ENCODE measurements at regions not wholly inside any gene's neighbourhood (a gene's known extent, or its start where the extent isn't known, plus 50 kb on each side); places are given as distances from the start of the nearest gene placed in this dataset.

- no peak overlapping the region for H3K4me2 ChIP-seq (replicated peaks; ENCODE audit: low read depth, low read length, poor library complexity, severe bottlenecking)
- no peak for ATAC-seq (ENCODE audit: low read depth)
- H3K27me3 ChIP-seq (replicated peaks in 1 of 4; ENCODE audit: control extremely low read depth in 1 of 4, control insufficient read depth in 3 of 4, insufficient read depth in 4 of 4, low read length in 3 of 4): peaks cover 0 to 5% (median 0%) of the 10 kb centered on the region in 4 experiments
- Mint-ChIP-seq H3K4me3 (no peak overlapping the region), H3K27ac (no peak overlapping the region), H3K9me3 (ENCODE audit: insufficient read depth) (peaks cover 3% of the 10 kb centered on the region), H3K4me1 (no peaks in the 10 kb centered on the region), H3K27me3 (peaks cover 5% of the 10 kb centered on the region)
- no peaks in the 10 kb centered on the region for H4K20me1 ChIP-seq (ENCODE audit: control insufficient read depth, insufficient read depth, low read length, poor library complexity, severe bottlenecking)
- H3K9me3 ChIP-seq (ENCODE audit: control extremely low read depth in 1 of 3, control insufficient read depth in 2 of 3, insufficient read depth in 1 of 3, low read length in 2 of 3): peaks cover 0 to 3% (median 0%) of the 10 kb centered on the region in 3 donors
- no peak overlapping the region for H3K9ac ChIP-seq (ENCODE audit: low read length)
- no peak overlapping the region for H2AFZ ChIP-seq (ENCODE audit: insufficient read depth, low read depth, low read length, poor library complexity, severe bottlenecking)
- CTCF ChIA-PET: no interaction called here
- no peaks in the 10 kb centered on the region for H3K79me2 ChIP-seq (ENCODE audit: control insufficient read depth, insufficient read depth, low read length)
- POLR2A ChIA-PET: no interaction called here
- TF ChIP-seq EZH2 (IDR thresholded peaks at IDR 0.05; ENCODE audit: borderline replicate concordance, insufficient read depth, low read depth, low read length, poor library complexity, severe bottlenecking): no peak
- TF ChIP-seq, protein P1, sequence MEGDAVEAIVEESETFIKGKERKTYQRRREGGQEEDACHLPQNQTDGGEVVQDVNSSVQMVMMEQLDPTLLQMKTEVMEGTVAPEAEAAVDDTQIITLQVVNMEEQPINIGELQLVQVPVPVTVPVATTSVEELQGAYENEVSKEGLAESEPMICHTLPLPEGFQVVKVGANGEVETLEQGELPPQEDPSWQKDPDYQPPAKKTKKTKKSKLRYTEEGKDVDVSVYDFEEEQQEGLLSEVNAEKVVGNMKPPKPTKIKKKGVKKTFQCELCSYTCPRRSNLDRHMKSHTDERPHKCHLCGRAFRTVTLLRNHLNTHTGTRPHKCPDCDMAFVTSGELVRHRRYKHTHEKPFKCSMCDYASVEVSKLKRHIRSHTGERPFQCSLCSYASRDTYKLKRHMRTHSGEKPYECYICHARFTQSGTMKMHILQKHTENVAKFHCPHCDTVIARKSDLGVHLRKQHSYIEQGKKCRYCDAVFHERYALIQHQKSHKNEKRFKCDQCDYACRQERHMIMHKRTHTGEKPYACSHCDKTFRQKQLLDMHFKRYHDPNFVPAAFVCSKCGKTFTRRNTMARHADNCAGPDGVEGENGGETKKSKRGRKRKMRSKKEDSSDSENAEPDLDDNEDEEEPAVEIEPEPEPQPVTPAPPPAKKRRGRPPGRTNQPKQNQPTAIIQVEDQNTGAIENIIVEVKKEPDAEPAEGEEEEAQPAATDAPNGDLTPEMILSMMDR (IDR thresholded peaks at IDR 0.05): no peak
- no peak overlapping the region for H3K27ac ChIP-seq (ENCODE audit: low read length in 2 of 2)
- intact Hi-C loops (cut with micrococcal nuclease): no loop called here
- DNase-seq: no peak
- H3K4me1 ChIP-seq (ENCODE audit: control insufficient read depth in 2 of 2, insufficient read depth in 2 of 2, low read length in 2 of 2): no peaks in the 10 kb centered on the region
- H3K36me3 ChIP-seq (replicated peaks in 1 of 2; ENCODE audit: control extremely low read depth in 1 of 2, control insufficient read depth in 1 of 2, extremely low read depth in 1 of 2, insufficient read depth in 2 of 2, low read length in 1 of 2): no peaks in the 10 kb centered on the region
- H3K4me3 ChIP-seq (ENCODE audit: control extremely low read depth in 1 of 5, extremely low read depth in 1 of 5, insufficient read depth in 1 of 5, low read depth in 2 of 5, low read length in 4 of 5): no peak overlapping the region
- WGBS (ENCODE audit: insufficient coverage): 88% methylated on average over 7 of the region's 7 CpGs
Measured at GRCh38 chr15:72888811-72889210, 105.3 kb upstream of the ADPGK start.

GRCh38 chr15:72888211-72888610 is 104.7 kb upstream of the ADPGK start:
- intact Hi-C loops (cut with micrococcal nuclease): no loop called here
- ChIA-PET CTCF (no interaction called here), POLR2A (no interaction called here)
- H3K9me3 Mint-ChIP-seq (ENCODE audit: insufficient read depth): peaks cover 3% of the 10 kb centered on the region
- no peaks in the 10 kb centered on the region for H4K20me1 ChIP-seq (ENCODE audit: control insufficient read depth, insufficient read depth, low read length, poor library complexity, severe bottlenecking)
- H3K27ac Mint-ChIP-seq: no peak overlapping the region
- no peak overlapping the region for H3K9ac ChIP-seq (ENCODE audit: low read length)
- WGBS (ENCODE audit: insufficient coverage): no CpG with 5 or more reads among the region's 1 CpG
- no peak overlapping the region for H2AFZ ChIP-seq (ENCODE audit: insufficient read depth, low read depth, low read length, poor library complexity, severe bottlenecking)
- no peaks in the 10 kb centered on the region for H3K4me1 Mint-ChIP-seq
- peaks cover 0 to 4% (median 0%) of the 10 kb centered on the region in 3 donors for H3K9me3 ChIP-seq (ENCODE audit: control extremely low read depth in 1 of 3, control insufficient read depth in 2 of 3, insufficient read depth in 1 of 3, low read length in 2 of 3)
- H3K4me3 ChIP-seq (ENCODE audit: control extremely low read depth in 1 of 5, extremely low read depth in 1 of 5, insufficient read depth in 1 of 5, low read depth in 2 of 5, low read length in 4 of 5): no peak overlapping the region
- peaks cover 0 to 5% (median 0%) of the 10 kb centered on the region in 4 experiments for H3K27me3 ChIP-seq (replicated peaks in 1 of 4; ENCODE audit: control extremely low read depth in 1 of 4, control insufficient read depth in 3 of 4, insufficient read depth in 4 of 4, low read length in 3 of 4)
- H3K4me3 Mint-ChIP-seq: no peak overlapping the region
- ATAC-seq (ENCODE audit: low read depth): no peak
- DNase-seq: no peak
- no peaks in the 10 kb centered on the region for H3K79me2 ChIP-seq (ENCODE audit: control insufficient read depth, insufficient read depth, low read length)
- H3K27ac ChIP-seq (ENCODE audit: low read length in 2 of 2): no peak overlapping the region
- H3K4me1 ChIP-seq (ENCODE audit: control insufficient read depth in 2 of 2, insufficient read depth in 2 of 2, low read length in 2 of 2): no peaks in the 10 kb centered on the region
- no peak for TF ChIP-seq EZH2 (IDR thresholded peaks at IDR 0.05; ENCODE audit: borderline replicate concordance, insufficient read depth, low read depth, low read length, poor library complexity, severe bottlenecking)
- TF ChIP-seq, protein P1 (IDR thresholded peaks at IDR 0.05): no peak
- peaks cover 5% of the 10 kb centered on the region for H3K27me3 Mint-ChIP-seq
- H3K36me3 ChIP-seq (replicated peaks in 1 of 2; ENCODE audit: control extremely low read depth in 1 of 2, control insufficient read depth in 1 of 2, extremely low read depth in 1 of 2, insufficient read depth in 2 of 2, low read length in 1 of 2): no peaks in the 10 kb centered on the region
- no peak overlapping the region for H3K4me2 ChIP-seq (replicated peaks; ENCODE audit: low read depth, low read length, poor library complexity, severe bottlenecking)

Data from B cell (primary cell).